ENCODE measurements at regions not wholly inside any gene's neighbourhood (a gene's known extent, or its start where the extent isn't known, plus 50 kb on each side); places are given as distances from the start of the nearest gene placed in this dataset.

GRCh38 chr3:102179326-102180177, 255.3 kb upstream of the ZPLD1 start:
- peaks cover 35 to 48% of the 10 kb centered on the region in 2 experiments for H3K4me1 ChIP-seq (ENCODE audit: control insufficient read depth in 1 of 2, insufficient read depth in 2 of 2, low read depth in 1 of 2, low read length in 1 of 2)
- TF ChIP-seq, protein P1, sequence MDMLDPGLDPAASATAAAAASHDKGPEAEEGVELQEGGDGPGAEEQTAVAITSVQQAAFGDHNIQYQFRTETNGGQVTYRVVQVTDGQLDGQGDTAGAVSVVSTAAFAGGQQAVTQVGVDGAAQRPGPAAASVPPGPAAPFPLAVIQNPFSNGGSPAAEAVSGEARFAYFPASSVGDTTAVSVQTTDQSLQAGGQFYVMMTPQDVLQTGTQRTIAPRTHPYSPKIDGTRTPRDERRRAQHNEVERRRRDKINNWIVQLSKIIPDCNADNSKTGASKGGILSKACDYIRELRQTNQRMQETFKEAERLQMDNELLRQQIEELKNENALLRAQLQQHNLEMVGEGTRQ (IDR thresholded peaks at IDR 0.05; ENCODE audit: borderline replicate concordance, low read depth, low read length) = no peak
- 0 out of 2 replicates have a peak, but pooled peaks have one; percentile 37 for TF ChIP-seq RXRA (IDR thresholded peaks at IDR 0.05; ENCODE audit: borderline replicate concordance, low read depth)
- no peaks in the 10 kb centered on the region for H4K20me1 ChIP-seq (ENCODE audit: insufficient read depth)
- H3K27me3 ChIP-seq (ENCODE audit: insufficient read depth) = no peaks in the 10 kb centered on the region
- H3K9me2 ChIP-seq = no peaks in the 10 kb centered on the region
- peak overlapping the region; percentile 63 for H3K4me2 ChIP-seq
- no peaks in the 10 kb centered on the region for H3K79me2 ChIP-seq (ENCODE audit: insufficient read depth)
- ChIA-PET CTCF (interaction anchor here (1.0 to 1.5 kb wide), 2 partner anchors 9 to 46 kb away, joined by 4 to 5 read pairs; no protein-coding TSS in a partner anchor), POLR2A (no interaction called here)
- H3K36me3 ChIP-seq (replicated peaks in 1 of 2; ENCODE audit: control insufficient read depth in 1 of 2, insufficient read depth in 2 of 2, low read length in 1 of 2) = no peaks in the 10 kb centered on the region
- no peak overlapping the region; the same call in 1 of the 2 replicates for H2AFZ ChIP-seq (ENCODE audit: low read depth)
- H3F3A ChIP-seq (replicated peaks; ENCODE audit: insufficient read depth) = peaks cover 36% of the 10 kb centered on the region
- DNase-seq = no peak
- H3K27ac ChIP-seq (ENCODE audit: low read depth in 2 of 2, low read length in 1 of 2) = peak overlapping the region; percentile 90 to 95
- peak overlapping the region; percentile 75 for H3K9ac ChIP-seq
- WGBS (ENCODE audit: low lambda C conversion rate) = 30% methylated on average over 6 of the region's 6 CpGs
- H3K9me3 ChIP-seq = no peaks in the 10 kb centered on the region
- H3K4me3 ChIP-seq (ENCODE audit: low read depth in 2 of 2, low read length in 1 of 2) = peak overlapping the region in 1 of 2 experiments; percentile 30; a peak in 2 of 4 replicates

- Histone ChIP-seq H3K4me2 (peak overlapping the region; percentile 63), H3F3A (replicated peaks; ENCODE audit: insufficient read depth) (peaks cover 36% of the 10 kb centered on the region), H3K4me1 (ENCODE audit: control insufficient read depth in 1 of 2, insufficient read depth in 2 of 2, low read depth in 1 of 2, low read length in 1 of 2) (peaks cover 32 to 44% of the 10 kb centered on the region in 2 experiments), H3K27ac (ENCODE audit: low read depth in 2 of 2, low read length in 1 of 2) (peak overlapping the region; percentile 90 to 95), H3K9me2 (no peaks in the 10 kb centered on the region), H3K79me2 (ENCODE audit: insufficient read depth) (no peaks in the 10 kb centered on the region), H3K9me3 (no peaks in the 10 kb centered on the region), H3K36me3 (replicated peaks in 1 of 2; ENCODE audit: control insufficient read depth in 1 of 2, insufficient read depth in 2 of 2, low read length in 1 of 2) (no peaks in the 10 kb centered on the region), H3K4me3 (ENCODE audit: low read depth in 2 of 2, low read length in 1 of 2) (peak overlapping the region; percentile 10 to 30; a peak in 2 of 4 replicates), H2AFZ (ENCODE audit: low read depth) (no peak overlapping the region; the same call in 1 of the 2 replicates), H3K27me3 (ENCODE audit: insufficient read depth) (no peaks in the 10 kb centered on the region), H4K20me1 (ENCODE audit: insufficient read depth) (no peaks in the 10 kb centered on the region), H3K9ac (peak overlapping the region; percentile 75)
- ChIA-PET POLR2A (no interaction called here), CTCF (interaction anchor here (1.0 kb wide), 1 partner anchor 9 kb away, joined by 4 read pairs; no protein-coding TSS in a partner anchor)
- 4% methylated on average over 7 of the region's 7 CpGs for WGBS (ENCODE audit: low lambda C conversion rate)
- peak; percentile 16 for DNase-seq
- TF ChIP-seq FOXM1 (IDR thresholded peaks at IDR 0.05; ENCODE audit: low read depth) (peak; percentile 83; the same call in 1 of the 2 replicates), YY1 (IDR thresholded peaks at IDR 0.05; ENCODE audit: low read depth) (no peak), ELF1 (IDR thresholded peaks at IDR 0.05) (0 out of 2 replicates have a peak, but pooled peaks have one; percentile 49), RAD21 (IDR thresholded peaks at IDR 0.05; ENCODE audit: low read length) (no peak), MXI1 (IDR thresholded peaks at IDR 0.05; ENCODE audit: low read depth, low read length) (no peak), RXRA (IDR thresholded peaks at IDR 0.05; ENCODE audit: borderline replicate concordance, low read depth) (peak; percentile 91), REST (IDR thresholded peaks at IDR 0.05; ENCODE audit: low read depth, low read length) (no peak), RFX5 (IDR thresholded peaks at IDR 0.05; ENCODE audit: low read length) (no peak), JUND (IDR thresholded peaks at IDR 0.05) (peak; percentile 94), RCOR1 (IDR thresholded peaks at IDR 0.05; ENCODE audit: low read length) (no peak), TCF12 (IDR thresholded peaks at IDR 0.05) (peak; percentile 94), GABPA (IDR thresholded peaks at IDR 0.05; ENCODE audit: low read depth) (peak; percentile 36; the same call in 1 of the 2 replicates), EP300 (IDR thresholded peaks at IDR 0.05; ENCODE audit: borderline replicate concordance in 1 of 2, low read depth in 1 of 2, low read length in 1 of 2) (peak; percentile 36 to 96; a peak in 3 of 4 replicates), SMC3 (IDR thresholded peaks at IDR 0.05; ENCODE audit: low read depth, low read length) (no peak), ZBTB33 (IDR thresholded peaks at IDR 0.05; ENCODE audit: borderline replicate concordance, low read depth) (no peak)
- TF ChIP-seq, protein P2, sequence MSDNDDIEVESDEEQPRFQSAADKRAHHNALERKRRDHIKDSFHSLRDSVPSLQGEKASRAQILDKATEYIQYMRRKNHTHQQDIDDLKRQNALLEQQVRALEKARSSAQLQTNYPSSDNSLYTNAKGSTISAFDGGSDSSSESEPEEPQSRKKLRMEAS (IDR thresholded peaks at IDR 0.05; ENCODE audit: low read depth) = peak; percentile 33; the same call in 1 of the 2 replicates
- TF ChIP-seq, protein P1 (IDR thresholded peaks at IDR 0.05; ENCODE audit: borderline replicate concordance, low read depth, low read length) = no peak
Observed at GRCh38 chr3:102180280-102180931, 254.4 kb upstream of the ZPLD1 start.
